ENCODE measurements at regions not wholly inside any gene's neighbourhood (a gene's known extent, or its start where the extent isn't known, plus 50 kb on each side); places are given as distances from the start of the nearest gene placed in this dataset.

- TF ChIP-seq CTCF (IDR thresholded peaks at IDR 0.05; ENCODE audit: low read length) (no peak), EZH2 (IDR thresholded peaks at IDR 0.05; ENCODE audit: borderline replicate concordance, low read length) (no peak)
These were observed 702.9 kb downstream of the BRINP3 start for GRCh38 chr1:189774721-189775287.
